K562 (cell line): ENCODE measurements at regions not wholly inside any gene's neighbourhood (a gene's known extent, or its start where the extent isn't known, plus 50 kb on each side); places are given as distances from the start of the nearest gene placed in this dataset.

ENCODE experiments used
- ATAC-seq: fragments of 200-7000 bp; cut with Tn5 transposase; 3 replicates; pipeline ENCODE4 v1.9.1; 2020; ENCODE audit warnings: moderate library complexity
- BruUV-seq: library from RNA; stranded (reverse); fragments of 400-500 nt; replicated peaks from 2 replicates; lab custom pipeline; 2021; lab: Mats Ljungman, UMichigan
- CTCF ChIA-PET: fragments of 300-600 bp; formaldehyde crosslinking; extraction: SDS; loops from one replicate; lab custom pipeline; 2021; ENCODE audit warnings: low intra/inter-chr PET ratio; lab: Yijun Ruan, JAX
- POLR2A ChIA-PET: fragments of 300-600, 350-650 bp; sonication (Branson Sonifier 250); formaldehyde crosslinking; extraction: SDS; loops from one replicate; lab custom pipeline; 2021; ENCODE audit warnings: antibody characterized with exemption, inconsistent platforms; lab: Yijun Ruan, JAX
- DNase-seq, 4 experiments: peaks; one replicate each; pipeline versions ENCODE4 v3.0.0 to v3.0.0-alpha.2; 2011 to 2018; ENCODE audit warnings: low spot score in 3 of 4, mixed read lengths in 3 of 4; ENCODE audit errors: extremely low read depth in 1 of 4
- FAIRE-seq: peaks from 2 replicates; lab custom pipeline; 2011; peaks lifted over from hg19 to GRCh38; lab: Jason Lieb, UNC
- H2AFZ ChIP-seq: 2 replicates; pipeline ENCODE4 v1.6.0; 2011; ENCODE audit warnings: low read depth, low read length, control low read depth, inconsistent platforms
- H3K27ac ChIP-seq: fragments of 200-600 bp; 3 replicates; pipeline ENCODE4 v1.8.0; 2011; ENCODE audit warnings: low read depth, mild to moderate bottlenecking, control low read depth, inconsistent platforms, low read length, moderate library complexity, mixed read lengths; ENCODE audit errors: extremely low read depth
- H3K27me3 ChIP-seq, 2 experiments: fragments of 300-600 bp in 1 of 2; 2 replicates in 1 of 2; 3 replicates in 1 of 2; pipeline versions ENCODE4 v1.6.0 to v1.8.0; 2011; ENCODE audit warnings: inconsistent platforms in 2 of 2, low read length in 2 of 2, mild to moderate bottlenecking in 1 of 2, mixed read lengths in 1 of 2, moderate library complexity in 1 of 2; ENCODE audit not compliant: control insufficient read depth in 2 of 2, insufficient read depth in 2 of 2
- H3K36me3 ChIP-seq: fragments of 300-600 bp; 3 replicates; pipeline ENCODE4 v1.8.0; 2011; ENCODE audit warnings: mild to moderate bottlenecking, low read length, inconsistent platforms; ENCODE audit not compliant: control insufficient read depth, insufficient read depth
- H3K4me1 ChIP-seq, 2 experiments: fragments of 200-600 bp in 1 of 2; replicated peaks in 1 of 2; 2 replicates in 1 of 2; 3 replicates in 1 of 2; pipeline versions ENCODE4 v1.5.1 to v1.8.0; 2011; ENCODE audit warnings: inconsistent platforms in 2 of 2, low read length in 2 of 2, mild to moderate bottlenecking in 1 of 2, mixed read lengths in 1 of 2, moderate library complexity in 1 of 2; ENCODE audit not compliant: control insufficient read depth in 2 of 2, insufficient read depth in 2 of 2
- H3K4me2 ChIP-seq: 2 replicates; pipeline ENCODE4 v1.6.1; 2011; ENCODE audit warnings: low read length, control low read depth, inconsistent platforms, mixed read lengths; ENCODE audit not compliant: insufficient read depth
- H3K4me3 ChIP-seq: fragments of 200-600 bp; sonication (generic), shearing (Covaris generic); 2 replicates; pipeline ENCODE4 v1.5.1; 2016; ENCODE audit warnings: control low read depth, inconsistent platforms
- H3K79me2 ChIP-seq: fragments of 200-600 bp; 3 replicates; pipeline ENCODE4 v1.8.0; 2011; ENCODE audit warnings: low read length, inconsistent platforms; ENCODE audit not compliant: control insufficient read depth, insufficient read depth
- H3K9ac ChIP-seq, 2 experiments: 2 replicates each; pipeline versions ENCODE4 v1.6.0 to v1.6.1; 2011; ENCODE audit warnings: low read depth in 2 of 2, low read length in 2 of 2, control low read depth in 1 of 2, inconsistent platforms in 1 of 2, mild to moderate bottlenecking in 1 of 2, mixed read lengths in 1 of 2; ENCODE audit not compliant: insufficient read depth in 1 of 2
- H3K9me1 ChIP-seq: one replicate; pipeline ENCODE4 v1.6.0; 2011; ENCODE audit warnings: inconsistent platforms, mild to moderate bottlenecking, low read length, moderate library complexity; ENCODE audit not compliant: control insufficient read depth, insufficient read depth
- H3K9me3 ChIP-seq: replicated peaks from 2 replicates; pipeline ENCODE4 v1.5.1; 2011; ENCODE audit warnings: low read depth, low read length, inconsistent platforms; ENCODE audit not compliant: control insufficient read depth, insufficient read depth
- H4K20me1 ChIP-seq: replicated peaks from 2 replicates; pipeline ENCODE4 v1.6.1; 2011; ENCODE audit warnings: low read length, inconsistent platforms, mixed read lengths; ENCODE audit not compliant: control insufficient read depth, insufficient read depth
- BACH1 ChIP-seq: fragments of 200-800 bp; sonication (Bioruptor generic); IDR thresholded peaks from 2 replicates; pipeline ENCODE4 v1.6.1; 2016; ENCODE audit warnings: missing genetic modification characterization, missing compliant biosample characterization
- CBX2 ChIP-seq: fragments of 200-600 bp; sonication (generic); IDR thresholded peaks from one replicate; pipeline ENCODE4 v1.6.1; 2012; ENCODE audit warnings: mild to moderate bottlenecking, low read length, inconsistent platforms; ENCODE audit not compliant: insufficient read depth, poor library complexity, severe bottlenecking
- DDX20 ChIP-seq: fragments of 450-650 bp; IDR thresholded peaks from 2 replicates; pipeline ENCODE4 v1.6.1; 2016; ENCODE audit warnings: missing genetic modification characterization, low read depth, mild to moderate bottlenecking, missing compliant biosample characterization, moderate library complexity
- ELF2 ChIP-seq: fragments of 250-450 bp; sonication (Bioruptor Pico); IDR thresholded peaks from 2 replicates; pipeline ENCODE4 v1.5.0; 2021; ENCODE audit warnings: mild to moderate bottlenecking
- ERF ChIP-seq: fragments of 450-650 bp; formaldehyde crosslinking; IDR thresholded peaks from 2 replicates; pipeline ENCODE4 v1.4.0; 2020; ENCODE audit warnings: mild to moderate bottlenecking, mixed read lengths
- HDAC1 ChIP-seq, 2 experiments: fragments of 450-650 bp; IDR thresholded peaks; 2 replicates each; pipeline ENCODE4 v1.6.1; 2016 to 2017; ENCODE audit warnings: inconsistent platforms in 1 of 2, mild to moderate bottlenecking in 1 of 2, moderate library complexity in 1 of 2
- KLF16 ChIP-seq: IDR thresholded peaks from 2 replicates; pipeline ENCODE4 v1.6.1; 2016; ENCODE audit warnings: antibody characterized with exemption
- NFE2 ChIP-seq: IDR thresholded peaks from 2 replicates; pipeline ENCODE4 v1.6.1; 2014; ENCODE audit warnings: antibody characterized with exemption, low read depth
- PRPF4 ChIP-seq: fragments of 200-400 bp; formaldehyde crosslinking; IDR thresholded peaks from one replicate; pipeline ENCODE4 v1.6.1; 2017; ENCODE audit warnings: low read length, low read depth, mild to moderate bottlenecking; ENCODE audit not compliant: insufficient read depth, poor library complexity, severe bottlenecking
- RAD21 ChIP-seq, 2 experiments: fragments of 250-450 bp in 1 of 2; fragments of 450-650 bp in 1 of 2; sonication (Bioruptor Pico) in 1 of 2; formaldehyde crosslinking in 1 of 2; IDR thresholded peaks in 1 of 2; conservative IDR thresholded peaks in 1 of 2; 2 replicates each; pipeline versions ENCODE4 v1.4.0 to v1.8.0; 2020 to 2022; ENCODE audit warnings: mild to moderate bottlenecking in 2 of 2, moderate library complexity in 1 of 2
- TCF7L2 ChIP-seq: fragments of 150-350 bp; IDR thresholded peaks from 2 replicates; pipeline ENCODE4 v1.6.1; 2016; ENCODE audit warnings: low read depth, mild to moderate bottlenecking, low read length, moderate library complexity
- TEAD4 ChIP-seq, 2 experiments: sonication (generic) in 1 of 2; formaldehyde crosslinking in 1 of 2; IDR thresholded peaks; 2 replicates each; pipeline versions ENCODE4 v1.6.1 to v1.8.0; 2012 to 2022; ENCODE audit warnings: borderline replicate concordance in 1 of 2, inconsistent platforms in 1 of 2, low read length in 1 of 2, mild to moderate bottlenecking in 1 of 2, missing genetic modification reagents in 1 of 2
- ZNF436 ChIP-seq: fragments of 250-450, 450-650 bp; sonication (Bioruptor Pico); formaldehyde crosslinking; IDR thresholded peaks from 2 replicates; pipeline ENCODE4 v1.7.0; 2020; ENCODE audit warnings: mild to moderate bottlenecking
- ZNF584 ChIP-seq: fragments of 200-800 bp; sonication (Bioruptor generic); IDR thresholded peaks from 2 replicates; pipeline ENCODE4 v1.6.1; 2016; ENCODE audit warnings: low read depth, mild to moderate bottlenecking, missing genetic modification characterization, missing compliant biosample characterization
- ZNF830 ChIP-seq: fragments of 250-450 bp; sonication (Bioruptor Pico); IDR thresholded peaks from 2 replicates; pipeline ENCODE4 v1.5.0; 2021; ENCODE audit warnings: mild to moderate bottlenecking
- WGBS: fragments of 100-300 bp; shearing (Covaris generic); methylation state at CpG from one replicate; pipeline ENCODE4 v1.1.6; 2016; ENCODE audit warnings: low coverage, mixed read lengths; ENCODE audit not compliant: insufficient coverage; ENCODE audit errors: missing lambda C conversion rate; 5-methylcytosine and 5-hydroxymethylcytosine counted together
- in situ Hi-C: fragments of 300-500 bp; cut with MboI; formaldehyde crosslinking; loops from 4 replicates; pipeline ENCODE4 v1.15.0; 2018; ENCODE audit warnings: inconsistent platforms, mixed read lengths
- intact Hi-C: fragments of 100-400 bp; cut with micrococcal nuclease; formaldehyde crosslinking; loops from 2 replicates; pipeline ENCODE4 v1.14.2; 2022
- TF ChIP-seq, protein P1 (sequence below): fragments of 250-450 bp; sonication (Bioruptor Pico); IDR thresholded peaks from 2 replicates; pipeline ENCODE4 v1.5.0; 2020; ENCODE audit warnings: mild to moderate bottlenecking, borderline replicate concordance
- TF ChIP-seq, protein P2 (sequence below): fragments of 250-450 bp; sonication (Bioruptor Pico); IDR thresholded peaks from 2 replicates; pipeline ENCODE4 v1.4.0; 2020

DNA sequence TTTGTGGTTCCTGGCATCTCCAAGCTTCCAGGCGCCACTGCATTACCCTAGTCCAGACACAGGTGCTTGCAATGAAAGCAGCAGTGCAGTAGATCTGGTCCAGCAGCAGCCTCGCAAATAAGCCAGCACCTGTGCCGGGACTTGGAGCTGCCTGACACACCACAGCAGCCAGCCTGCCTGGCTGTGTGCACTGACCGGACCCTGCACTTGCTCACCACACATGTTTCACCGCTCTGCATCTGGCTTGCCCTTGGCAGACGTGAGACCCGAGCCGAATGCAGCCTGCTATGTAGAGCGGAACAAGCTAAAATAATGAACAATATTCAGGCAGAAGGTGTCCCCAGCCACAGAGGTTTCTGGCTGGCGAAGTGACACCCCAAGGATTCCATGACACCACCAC lies 123.6 kb upstream of the POM121L12 start:
- H3K9me3 ChIP-seq: no peaks in the 10 kb centered on the region
- H3K9ac ChIP-seq: no peak overlapping the region
- WGBS: 0% methylated on average over 7 of the region's 10 CpGs
- intact Hi-C loops (loop anchor here (10.0 kb wide), 1 partner anchor 1477 kb away; no protein-coding TSS in a partner anchor), in situ Hi-C loops (no loop called here)
- H3K27me3 ChIP-seq: no peaks in the 10 kb centered on the region
- DNase-seq (no peak), ATAC-seq (no peak), FAIRE-seq (no peak)
- ChIA-PET POLR2A (no interaction called here), CTCF (no interaction called here)
- no peak overlapping the region for H3K4me2 ChIP-seq
- H2AFZ ChIP-seq: no peak overlapping the region
- H3K4me3 ChIP-seq: no peak overlapping the region
- H3K79me2 ChIP-seq: no peaks in the 10 kb centered on the region
- H3K27ac ChIP-seq: no peak overlapping the region
- H3K4me1 ChIP-seq: no peaks in the 10 kb centered on the region
- no peaks in the 10 kb centered on the region for H3K36me3 ChIP-seq
- BruUV-seq: no TSS peak
- H4K20me1 ChIP-seq: no peaks in the 10 kb centered on the region
- H3K9me1 ChIP-seq: no peaks in the 10 kb centered on the region
- no peak for TF ChIP-seq NFE2
- no peak for TF ChIP-seq DDX20 (tag)
- TF ChIP-seq, protein P1, sequence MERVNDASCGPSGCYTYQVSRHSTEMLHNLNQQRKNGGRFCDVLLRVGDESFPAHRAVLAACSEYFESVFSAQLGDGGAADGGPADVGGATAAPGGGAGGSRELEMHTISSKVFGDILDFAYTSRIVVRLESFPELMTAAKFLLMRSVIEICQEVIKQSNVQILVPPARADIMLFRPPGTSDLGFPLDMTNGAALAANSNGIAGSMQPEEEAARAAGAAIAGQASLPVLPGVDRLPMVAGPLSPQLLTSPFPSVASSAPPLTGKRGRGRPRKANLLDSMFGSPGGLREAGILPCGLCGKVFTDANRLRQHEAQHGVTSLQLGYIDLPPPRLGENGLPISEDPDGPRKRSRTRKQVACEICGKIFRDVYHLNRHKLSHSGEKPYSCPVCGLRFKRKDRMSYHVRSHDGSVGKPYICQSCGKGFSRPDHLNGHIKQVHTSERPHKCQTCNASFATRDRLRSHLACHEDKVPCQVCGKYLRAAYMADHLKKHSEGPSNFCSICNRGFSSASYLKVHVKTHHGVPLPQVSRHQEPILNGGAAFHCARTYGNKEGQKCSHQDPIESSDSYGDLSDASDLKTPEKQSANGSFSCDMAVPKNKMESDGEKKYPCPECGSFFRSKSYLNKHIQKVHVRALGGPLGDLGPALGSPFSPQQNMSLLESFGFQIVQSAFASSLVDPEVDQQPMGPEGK (CRISPR knock-in tag): no peak
- TF ChIP-seq ELF2: no peak
- TF ChIP-seq RAD21 (CRISPR knock-in tag; conservative IDR thresholded peaks at IDR 0.05 in 1 of 2, IDR thresholded peaks at IDR 0.05 in 1 of 2): no peak
- no peak for TF ChIP-seq HDAC1 (IDR thresholded peaks at IDR 0.05)
- no peak for TF ChIP-seq TCF7L2
- no peak for TF ChIP-seq ERF (CRISPR knock-in tag)
- no peak for TF ChIP-seq BACH1 (tag)
- TF ChIP-seq ZNF436: no peak
- TF ChIP-seq, protein P2, sequence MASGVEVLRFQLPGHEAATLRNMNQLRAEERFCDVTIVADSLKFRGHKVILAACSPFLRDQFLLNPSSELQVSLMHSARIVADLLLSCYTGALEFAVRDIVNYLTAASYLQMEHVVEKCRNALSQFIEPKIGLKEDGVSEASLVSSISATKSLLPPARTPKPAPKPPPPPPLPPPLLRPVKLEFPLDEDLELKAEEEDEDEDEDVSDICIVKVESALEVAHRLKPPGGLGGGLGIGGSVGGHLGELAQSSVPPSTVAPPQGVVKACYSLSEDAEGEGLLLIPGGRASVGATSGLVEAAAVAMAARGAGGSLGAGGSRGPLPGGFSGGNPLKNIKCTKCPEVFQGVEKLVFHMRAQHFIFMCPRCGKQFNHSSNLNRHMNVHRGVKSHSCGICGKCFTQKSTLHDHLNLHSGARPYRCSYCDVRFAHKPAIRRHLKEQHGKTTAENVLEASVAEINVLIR (CRISPR knock-in tag): no peak
- TF ChIP-seq TEAD4 (IDR thresholded peaks at IDR 0.05; ENCODE audit: low read length): no peak
- TF ChIP-seq TEAD4 (CRISPR knock-in tag; IDR thresholded peaks at IDR 0.05; ENCODE audit: borderline replicate concordance): no peak
- no peak for TF ChIP-seq ZNF830 (CRISPR knock-in tag)
- TF ChIP-seq CBX2: no peak
- no peak for TF ChIP-seq ZNF584 (CRISPR knock-in tag)
- TF ChIP-seq KLF16: no peak
- TF ChIP-seq PRPF4: no peak
